ENCODE measurements at regions not wholly inside any gene's neighbourhood (a gene's known extent, or its start where the extent isn't known, plus 50 kb on each side); places are given as distances from the start of the nearest gene placed in this dataset.

DNA sequence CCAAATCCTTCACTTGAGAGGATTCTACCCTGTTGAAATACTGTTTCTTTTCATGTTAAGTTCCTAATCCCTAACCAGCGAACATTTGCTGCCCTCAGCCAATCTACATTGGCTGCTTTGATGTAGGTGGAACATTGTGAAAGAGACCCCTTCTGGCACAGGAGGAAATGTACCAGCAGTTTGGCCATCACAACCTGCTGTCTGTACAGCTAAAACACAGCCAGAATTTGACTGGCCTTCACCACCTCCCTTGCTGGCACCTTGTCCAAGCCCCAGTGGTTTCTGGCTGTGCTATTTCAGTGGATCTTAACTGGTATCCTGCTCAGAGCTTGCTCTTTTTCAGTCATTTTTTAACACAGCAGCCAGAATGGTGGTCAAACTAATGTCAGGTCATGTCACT is 202.1 kb upstream of the EPHA7 start:
- TF ChIP-seq, protein P1, sequence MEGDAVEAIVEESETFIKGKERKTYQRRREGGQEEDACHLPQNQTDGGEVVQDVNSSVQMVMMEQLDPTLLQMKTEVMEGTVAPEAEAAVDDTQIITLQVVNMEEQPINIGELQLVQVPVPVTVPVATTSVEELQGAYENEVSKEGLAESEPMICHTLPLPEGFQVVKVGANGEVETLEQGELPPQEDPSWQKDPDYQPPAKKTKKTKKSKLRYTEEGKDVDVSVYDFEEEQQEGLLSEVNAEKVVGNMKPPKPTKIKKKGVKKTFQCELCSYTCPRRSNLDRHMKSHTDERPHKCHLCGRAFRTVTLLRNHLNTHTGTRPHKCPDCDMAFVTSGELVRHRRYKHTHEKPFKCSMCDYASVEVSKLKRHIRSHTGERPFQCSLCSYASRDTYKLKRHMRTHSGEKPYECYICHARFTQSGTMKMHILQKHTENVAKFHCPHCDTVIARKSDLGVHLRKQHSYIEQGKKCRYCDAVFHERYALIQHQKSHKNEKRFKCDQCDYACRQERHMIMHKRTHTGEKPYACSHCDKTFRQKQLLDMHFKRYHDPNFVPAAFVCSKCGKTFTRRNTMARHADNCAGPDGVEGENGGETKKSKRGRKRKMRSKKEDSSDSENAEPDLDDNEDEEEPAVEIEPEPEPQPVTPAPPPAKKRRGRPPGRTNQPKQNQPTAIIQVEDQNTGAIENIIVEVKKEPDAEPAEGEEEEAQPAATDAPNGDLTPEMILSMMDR (IDR thresholded peaks at IDR 0.05 in 8 of 11, conservative IDR thresholded peaks at IDR 0.05 in 3 of 11), result no peak
- no peak for TF ChIP-seq POLR2AphosphoS5 (IDR thresholded peaks at IDR 0.05)
- TF ChIP-seq POLR2A (IDR thresholded peaks at IDR 0.05), result no peak
